ENCODE measurements at regions not wholly inside any gene's neighbourhood (a gene's known extent, or its start where the extent isn't known, plus 50 kb on each side); places are given as distances from the start of the nearest gene placed in this dataset.
"Not testable (repeated sequence)": the region's sequence is repeated elsewhere in the genome, so short reads cannot be mapped to it uniquely, and the experiment has no call there.

DNA sequence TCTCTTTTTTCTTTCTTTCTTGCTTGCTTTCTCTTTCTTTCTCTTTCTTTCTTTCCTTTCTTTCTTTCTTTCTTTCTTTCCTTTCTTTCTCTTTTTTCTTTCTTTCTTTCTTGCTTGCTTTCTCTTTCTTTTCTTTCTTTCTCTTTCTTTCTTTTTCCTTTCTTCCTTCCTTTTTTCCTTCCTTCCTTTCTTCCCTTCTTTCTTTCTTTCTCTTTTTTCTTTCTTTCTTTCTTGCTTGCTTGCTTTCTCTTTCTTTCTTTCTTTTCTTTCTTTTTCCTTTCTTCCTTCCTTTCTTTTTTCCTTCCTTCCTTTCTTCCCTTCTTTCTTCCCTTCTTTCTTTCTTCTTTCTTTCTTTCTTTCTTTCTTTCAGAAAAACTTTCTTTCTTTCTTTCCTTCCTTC, 108.1 kb upstream of the SHOX start:
- Histone ChIP-seq H3K4me1 (ENCODE audit: control insufficient read depth in 1 of 2, insufficient read depth in 2 of 2, low read length in 2 of 2) (no peaks in the 10 kb centered on the region), H3K27ac (ENCODE audit: low read depth, low read length) (no peak overlapping the region), H3K9me3 (ENCODE audit: control insufficient read depth in 1 of 2, low read length in 2 of 2) (peaks cover 6 to 11% of the 10 kb centered on the region in 2 donors), H3K9ac (ENCODE audit: low read depth in 1 of 2, low read length in 2 of 2) (no peak overlapping the region), H3K27me3 (ENCODE audit: control insufficient read depth in 1 of 2, insufficient read depth in 2 of 2, low read length in 2 of 2) (no peaks in the 10 kb centered on the region), H3K4me3 (ENCODE audit: low read depth in 1 of 2, low read length in 2 of 2) (no peak overlapping the region), H3K36me3 (ENCODE audit: control insufficient read depth in 1 of 2, insufficient read depth in 2 of 2, low read length in 2 of 2) (no peaks in the 10 kb centered on the region)

DNA sequence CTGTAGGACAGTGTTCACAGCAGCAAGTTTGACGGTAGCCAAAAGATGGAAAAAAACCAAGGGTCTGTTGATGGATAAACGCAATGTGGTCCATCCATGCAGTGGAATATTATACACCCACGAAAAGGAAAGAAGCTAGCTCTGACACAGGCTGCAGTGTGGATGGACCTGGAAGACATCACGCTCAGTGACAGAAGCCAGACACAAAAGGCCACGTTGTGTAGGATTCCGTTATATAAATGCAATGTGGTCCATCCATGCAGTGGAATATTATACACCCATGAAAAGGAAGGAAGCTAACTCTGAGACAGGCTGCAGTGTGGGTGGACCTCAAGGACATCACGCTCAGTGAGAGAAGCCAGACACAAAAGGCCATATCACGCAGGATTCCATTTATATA, 105.5 kb upstream of the SHOX start:
- Histone ChIP-seq H3K4me3 (ENCODE audit: low read depth in 1 of 2, low read length in 2 of 2) (no peak overlapping the region), H3K27ac (ENCODE audit: low read depth, low read length) (no peak overlapping the region), H3K4me1 (ENCODE audit: control insufficient read depth in 1 of 2, insufficient read depth in 2 of 2, low read length in 2 of 2) (no peaks in the 10 kb centered on the region), H3K9me3 (ENCODE audit: control insufficient read depth in 1 of 2, low read length in 2 of 2) (peaks cover 13 to 14% of the 10 kb centered on the region in 2 donors), H3K27me3 (ENCODE audit: control insufficient read depth in 1 of 2, insufficient read depth in 2 of 2, low read length in 2 of 2) (no peaks in the 10 kb centered on the region), H3K9ac (ENCODE audit: low read depth in 1 of 2, low read length in 2 of 2) (no peak overlapping the region), H3K36me3 (ENCODE audit: control insufficient read depth in 1 of 2, insufficient read depth in 2 of 2, low read length in 2 of 2) (no peaks in the 10 kb centered on the region)

DNA sequence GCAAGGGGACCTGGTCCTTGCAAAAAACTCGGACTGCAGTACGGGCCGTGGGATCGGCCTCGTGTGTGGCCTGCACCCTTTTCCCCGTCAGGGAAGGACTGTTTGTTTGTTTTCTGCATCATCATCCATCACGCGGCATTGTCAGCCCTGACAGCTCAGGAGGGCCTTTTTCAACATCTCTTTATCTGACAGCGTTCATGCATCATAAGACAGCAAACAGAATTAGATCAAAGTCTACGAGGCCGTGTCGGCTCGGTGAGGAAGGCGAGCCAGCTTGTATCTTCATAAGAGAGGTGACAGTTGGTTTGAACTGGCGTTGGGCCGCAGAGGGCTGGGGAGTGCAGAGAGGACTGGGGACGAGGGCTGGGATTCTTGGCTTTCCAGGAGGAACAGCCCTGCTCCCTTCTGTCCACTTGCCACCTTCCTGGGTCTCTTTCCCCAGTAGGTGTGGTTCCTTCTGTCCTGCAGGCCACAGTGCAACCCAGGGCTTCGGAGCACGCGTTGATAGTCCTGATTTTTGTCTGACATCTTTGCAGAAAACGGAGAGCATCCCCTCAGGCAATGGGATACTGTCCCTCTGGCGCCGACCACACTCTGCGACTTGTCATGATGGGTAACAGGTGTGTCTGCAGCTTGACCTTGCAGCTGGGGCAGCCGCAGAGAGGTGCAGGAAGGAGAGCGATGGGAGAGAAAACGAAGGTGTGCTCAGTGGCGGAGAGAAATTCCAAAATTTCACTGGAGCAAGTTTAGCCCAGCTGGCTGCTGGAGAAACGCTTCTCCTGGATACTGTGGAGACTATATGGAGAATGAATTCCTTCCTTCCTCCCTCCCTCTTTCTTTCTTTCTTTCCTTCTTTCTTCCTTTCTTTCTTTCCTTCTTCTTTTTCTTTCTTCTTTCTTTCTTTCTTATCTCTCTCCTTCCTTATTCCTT, 104.0 kb upstream of the SHOX start:
- Histone ChIP-seq H3K36me3 (ENCODE audit: control insufficient read depth in 1 of 2, insufficient read depth in 2 of 2, low read length in 2 of 2) (no peaks in the 10 kb centered on the region), H3K4me3 (ENCODE audit: low read depth in 1 of 2, low read length in 2 of 2) (no peak overlapping the region), H3K9me3 (ENCODE audit: control insufficient read depth in 1 of 2, low read length in 2 of 2) (peaks cover 25% of the 10 kb centered on the region in 2 donors), H3K27ac (ENCODE audit: low read depth, low read length) (no peak overlapping the region), H3K9ac (ENCODE audit: low read depth in 1 of 2, low read length in 2 of 2) (no peak overlapping the region), H3K4me1 (ENCODE audit: control insufficient read depth in 1 of 2, insufficient read depth in 2 of 2, low read length in 2 of 2) (no peaks in the 10 kb centered on the region), H3K27me3 (ENCODE audit: control insufficient read depth in 1 of 2, insufficient read depth in 2 of 2, low read length in 2 of 2) (no peaks in the 10 kb centered on the region)

DNA sequence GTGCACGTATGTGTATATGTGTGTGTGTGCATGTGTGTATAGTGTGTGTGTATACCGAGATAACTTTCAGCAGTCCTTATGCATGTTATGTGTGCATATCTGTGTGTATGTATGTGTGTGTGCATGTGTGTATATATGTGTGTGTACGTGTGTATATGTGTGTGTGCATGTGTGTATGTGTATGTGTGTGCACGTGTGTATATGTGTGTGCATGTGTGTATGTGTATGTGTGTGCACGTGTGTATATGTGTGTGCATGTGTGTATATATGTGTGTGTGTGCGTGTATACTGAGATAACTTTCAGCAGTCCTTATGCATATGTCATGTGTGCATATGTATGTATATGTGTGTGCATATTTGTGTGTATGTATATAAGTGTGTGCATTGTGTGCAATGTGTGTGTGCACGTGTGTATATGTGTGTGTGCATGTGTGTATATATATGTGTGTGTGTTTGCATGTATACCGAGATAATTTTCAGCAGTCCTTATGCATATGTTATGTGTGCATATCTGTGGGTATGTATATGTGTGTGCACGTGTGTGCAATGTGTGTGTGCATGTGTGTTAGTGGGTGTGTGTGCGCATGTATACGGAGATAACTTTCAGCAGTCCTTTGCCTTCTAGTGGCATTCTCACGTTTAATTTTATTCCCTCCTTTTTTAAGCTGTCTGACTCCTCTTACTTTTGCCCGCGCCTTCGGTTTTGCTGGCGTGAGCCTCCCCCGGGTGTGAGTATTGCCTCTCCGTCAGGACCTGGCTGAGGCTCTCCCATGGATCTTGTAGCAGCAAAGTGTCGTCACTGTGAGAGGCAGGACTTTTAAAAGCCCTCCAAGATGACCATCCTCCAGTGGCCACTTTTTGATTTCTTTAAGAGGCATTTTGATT, 99.6 kb upstream of the SHOX start:
- Histone ChIP-seq H3K9ac (ENCODE audit: low read depth in 1 of 2, low read length in 2 of 2) (no peak overlapping the region), H3K27ac (ENCODE audit: low read depth, low read length) (no peak overlapping the region), H3K4me3 (ENCODE audit: low read depth in 1 of 2, low read length in 2 of 2) (no peak overlapping the region), H3K9me3 (ENCODE audit: control insufficient read depth in 1 of 2, low read length in 2 of 2) (peaks cover 14 to 19% of the 10 kb centered on the region in 2 donors), H3K36me3 (ENCODE audit: control insufficient read depth in 1 of 2, insufficient read depth in 2 of 2, low read length in 2 of 2) (no peaks in the 10 kb centered on the region), H3K4me1 (ENCODE audit: control insufficient read depth in 1 of 2, insufficient read depth in 2 of 2, low read length in 2 of 2) (no peaks in the 10 kb centered on the region), H3K27me3 (ENCODE audit: control insufficient read depth in 1 of 2, insufficient read depth in 2 of 2, low read length in 2 of 2) (no peaks in the 10 kb centered on the region)

DNA sequence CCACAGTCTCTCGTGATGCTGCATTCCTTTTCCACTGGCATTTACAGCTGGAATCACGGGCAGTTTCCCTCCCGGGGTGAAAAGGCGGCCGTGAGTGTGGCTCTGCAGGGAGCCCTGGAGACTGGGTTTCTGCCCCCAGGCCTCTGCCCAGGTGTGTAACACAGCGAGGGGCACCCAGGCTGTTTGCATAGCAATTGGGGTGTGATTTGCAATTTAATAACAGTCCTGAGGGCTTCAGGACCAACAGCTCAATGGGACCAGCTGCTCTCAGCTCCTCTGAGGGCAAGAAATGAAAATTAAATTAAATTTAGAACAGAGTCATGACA, 99.0 kb upstream of the SHOX start:
- peaks cover 14 to 19% of the 10 kb centered on the region in 2 donors for H3K9me3 ChIP-seq (ENCODE audit: control insufficient read depth in 1 of 2, low read length in 2 of 2)
- no peak overlapping the region for H3K4me3 ChIP-seq (ENCODE audit: low read depth in 1 of 2, low read length in 2 of 2)
- H3K27ac ChIP-seq (ENCODE audit: low read depth, low read length) = no peak overlapping the region
- no peaks in the 10 kb centered on the region for H3K36me3 ChIP-seq (ENCODE audit: control insufficient read depth in 1 of 2, insufficient read depth in 2 of 2, low read length in 2 of 2)
- no peaks in the 10 kb centered on the region for H3K27me3 ChIP-seq (ENCODE audit: control insufficient read depth in 1 of 2, insufficient read depth in 2 of 2, low read length in 2 of 2)
- no peak overlapping the region for H3K9ac ChIP-seq (ENCODE audit: low read depth in 1 of 2, low read length in 2 of 2)
- H3K4me1 ChIP-seq (ENCODE audit: control insufficient read depth in 1 of 2, insufficient read depth in 2 of 2, low read length in 2 of 2) = no peaks in the 10 kb centered on the region

DNA sequence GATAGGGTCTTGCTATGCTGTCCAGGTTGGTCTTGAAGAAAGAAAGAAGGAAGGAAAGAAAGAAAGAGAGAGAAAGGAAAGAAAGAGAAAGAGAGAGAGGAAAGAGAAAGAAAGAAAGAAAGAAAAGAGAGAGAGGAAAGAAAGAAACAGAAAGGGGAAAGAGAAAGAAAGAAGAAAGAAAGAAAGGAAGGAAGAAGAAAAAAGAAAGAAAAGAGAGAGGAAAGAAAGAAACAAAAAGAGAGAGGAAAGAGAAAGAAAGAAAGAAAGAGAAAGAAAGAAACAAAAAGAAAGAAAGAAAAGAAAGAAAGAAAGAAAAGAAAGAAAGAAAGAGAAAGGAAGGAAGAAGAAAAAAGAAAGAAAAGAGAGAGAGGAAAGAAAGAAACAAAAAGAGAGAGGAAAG, 95.8 kb upstream of the SHOX start:
- Histone ChIP-seq H3K36me3 (ENCODE audit: control insufficient read depth in 1 of 2, insufficient read depth in 2 of 2, low read length in 2 of 2) (no peaks in the 10 kb centered on the region), H3K4me1 (ENCODE audit: control insufficient read depth in 1 of 2, insufficient read depth in 2 of 2, low read length in 2 of 2) (no peaks in the 10 kb centered on the region), H3K27me3 (ENCODE audit: control insufficient read depth in 1 of 2, insufficient read depth in 2 of 2, low read length in 2 of 2) (no peaks in the 10 kb centered on the region), H3K4me3 (ENCODE audit: low read depth in 1 of 2, low read length in 2 of 2) (no peak overlapping the region), H3K27ac (ENCODE audit: low read depth, low read length) (no peak overlapping the region), H3K9ac (ENCODE audit: low read depth in 1 of 2, low read length in 2 of 2) (no peak overlapping the region), H3K9me3 (ENCODE audit: control insufficient read depth in 1 of 2, low read length in 2 of 2) (peaks cover 16 to 19% of the 10 kb centered on the region in 2 donors)

DNA sequence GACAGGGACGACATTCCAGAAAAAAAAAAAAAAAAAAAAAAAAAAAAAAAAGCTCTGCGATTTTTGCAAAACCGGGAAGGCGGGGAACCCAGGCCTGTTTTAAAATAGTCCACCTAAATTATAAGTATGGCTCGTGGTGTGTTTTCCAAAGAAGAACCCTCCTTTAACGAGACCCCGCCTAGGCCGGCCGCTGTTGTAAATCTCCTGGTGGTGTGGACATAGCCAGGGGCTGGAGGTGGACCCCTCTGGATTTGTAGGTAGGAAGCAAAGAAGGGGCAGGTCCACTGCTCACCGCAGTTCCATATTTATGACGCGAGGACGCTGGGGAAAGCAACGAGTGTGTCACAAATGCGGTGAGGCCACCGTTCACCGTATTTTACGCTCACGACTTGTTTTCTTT, 94.0 kb upstream of the SHOX start:
- Histone ChIP-seq H3K9me3 (ENCODE audit: control insufficient read depth in 1 of 2, low read length in 2 of 2) (peaks cover 0 to 11% of the 10 kb centered on the region in 2 donors), H3K9ac (ENCODE audit: low read depth in 1 of 2, low read length in 2 of 2) (no peak overlapping the region), H3K4me3 (ENCODE audit: low read depth in 1 of 2, low read length in 2 of 2) (no peak overlapping the region), H3K27me3 (ENCODE audit: control insufficient read depth in 1 of 2, insufficient read depth in 2 of 2, low read length in 2 of 2) (no peaks in the 10 kb centered on the region), H3K27ac (ENCODE audit: low read depth, low read length) (no peak overlapping the region), H3K4me1 (ENCODE audit: control insufficient read depth in 1 of 2, insufficient read depth in 2 of 2, low read length in 2 of 2) (no peaks in the 10 kb centered on the region), H3K36me3 (ENCODE audit: control insufficient read depth in 1 of 2, insufficient read depth in 2 of 2, low read length in 2 of 2) (no peaks in the 10 kb centered on the region)

DNA sequence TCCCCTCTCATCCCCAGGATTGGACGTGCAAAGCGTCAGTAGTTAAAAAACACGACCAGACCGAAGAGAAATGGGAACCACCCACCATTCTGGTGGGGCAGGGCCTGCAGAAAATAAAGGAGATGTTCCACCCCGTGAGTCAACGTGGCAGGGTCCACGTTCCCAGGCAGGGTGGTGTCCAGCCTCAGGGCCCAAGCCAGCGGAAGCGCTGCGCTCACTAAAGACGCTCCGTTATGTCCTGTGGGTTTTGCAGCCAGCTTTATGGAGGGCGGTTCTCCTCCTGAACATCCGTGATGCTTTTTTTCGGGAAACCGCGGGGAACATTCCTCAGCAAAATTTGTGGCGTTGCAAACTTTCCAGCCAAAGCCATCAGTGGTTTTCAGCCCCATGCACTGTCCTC, 93.4 kb upstream of the SHOX start:
- Histone ChIP-seq H3K9ac (ENCODE audit: low read depth in 1 of 2, low read length in 2 of 2) (no peak overlapping the region), H3K4me3 (ENCODE audit: low read depth in 1 of 2, low read length in 2 of 2) (no peak overlapping the region), H3K9me3 (ENCODE audit: control insufficient read depth in 1 of 2, low read length in 2 of 2) (peaks cover 5 to 16% of the 10 kb centered on the region in 2 donors), H3K36me3 (ENCODE audit: control insufficient read depth in 1 of 2, insufficient read depth in 2 of 2, low read length in 2 of 2) (no peaks in the 10 kb centered on the region), H3K27ac (ENCODE audit: low read depth, low read length) (no peak overlapping the region), H3K4me1 (ENCODE audit: control insufficient read depth in 1 of 2, insufficient read depth in 2 of 2, low read length in 2 of 2) (no peaks in the 10 kb centered on the region), H3K27me3 (ENCODE audit: control insufficient read depth in 1 of 2, insufficient read depth in 2 of 2, low read length in 2 of 2) (no peaks in the 10 kb centered on the region)

DNA sequence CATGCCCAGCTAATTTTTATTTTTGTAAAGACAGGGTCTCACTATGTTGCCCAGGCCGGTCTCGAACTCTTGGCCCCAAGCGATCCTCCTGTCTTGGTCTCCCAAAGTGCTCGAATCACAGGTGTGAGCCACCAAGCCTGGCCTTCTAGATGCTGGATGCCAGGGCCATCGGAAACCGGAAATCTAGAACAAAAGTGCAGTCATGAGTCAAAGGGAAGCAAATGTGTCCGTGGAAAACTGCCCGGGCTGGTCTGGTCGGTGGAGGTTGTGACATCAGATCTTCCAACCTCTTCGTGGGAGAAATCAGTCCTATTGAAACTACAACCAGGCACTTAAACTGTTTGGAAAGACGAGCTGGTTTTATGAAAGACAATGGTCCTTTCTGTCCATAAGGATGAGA, 92.3 kb upstream of the SHOX start:
- H3K4me3 ChIP-seq (ENCODE audit: low read depth in 1 of 2, low read length in 2 of 2) = no peak overlapping the region
- H3K36me3 ChIP-seq (ENCODE audit: control insufficient read depth in 1 of 2, insufficient read depth in 2 of 2, low read length in 2 of 2) = no peaks in the 10 kb centered on the region
- no peaks in the 10 kb centered on the region for H3K4me1 ChIP-seq (ENCODE audit: control insufficient read depth in 1 of 2, insufficient read depth in 2 of 2, low read length in 2 of 2)
- H3K9me3 ChIP-seq (ENCODE audit: control insufficient read depth in 1 of 2, low read length in 2 of 2) = peaks cover 7 to 17% of the 10 kb centered on the region in 2 donors
- no peak overlapping the region for H3K27ac ChIP-seq (ENCODE audit: low read depth, low read length)
- no peak overlapping the region for H3K9ac ChIP-seq (ENCODE audit: low read depth in 1 of 2, low read length in 2 of 2)
- no peaks in the 10 kb centered on the region for H3K27me3 ChIP-seq (ENCODE audit: control insufficient read depth in 1 of 2, insufficient read depth in 2 of 2, low read length in 2 of 2)

DNA sequence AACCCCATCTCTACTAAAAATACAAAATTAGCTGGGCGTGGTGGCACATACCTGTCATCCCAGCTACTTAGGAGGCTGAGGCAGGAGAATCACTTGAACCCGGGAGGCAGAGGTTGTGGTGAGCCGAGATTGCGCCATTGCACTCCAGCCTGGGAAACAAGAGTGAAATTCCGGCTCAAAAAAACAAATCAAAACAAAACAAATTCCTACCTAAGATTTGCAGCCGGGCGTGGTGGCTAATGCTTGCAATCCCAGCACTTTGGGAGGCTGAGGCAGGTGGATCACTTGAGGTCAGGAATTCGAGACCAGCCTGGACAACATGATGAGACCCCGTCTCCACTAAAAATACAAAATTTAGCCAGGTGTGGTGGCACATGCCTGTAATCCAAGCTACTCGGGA, 89.6 kb upstream of the SHOX start:
- not testable (repeated sequence) for H3K36me3 ChIP-seq (ENCODE audit: control insufficient read depth in 1 of 2, insufficient read depth in 2 of 2, low read length in 2 of 2)

More for the DNA sequence above, 89.6 kb upstream of the SHOX start:
- not testable (repeated sequence) for H3K27ac ChIP-seq (ENCODE audit: low read depth, low read length); H3K27me3 ChIP-seq (ENCODE audit: control insufficient read depth in 1 of 2, insufficient read depth in 2 of 2, low read length in 2 of 2); H3K4me1 ChIP-seq (ENCODE audit: control insufficient read depth in 1 of 2, insufficient read depth in 2 of 2, low read length in 2 of 2); H3K4me3 ChIP-seq (ENCODE audit: low read depth in 1 of 2, low read length in 2 of 2); H3K9ac ChIP-seq (ENCODE audit: low read depth in 1 of 2, low read length in 2 of 2)
- H3K9me3 ChIP-seq (ENCODE audit: control insufficient read depth in 1 of 2, low read length in 2 of 2) = peaks cover 17 to 22% of the 10 kb centered on the region in 2 donors
